AG10803 (cell line): ENCODE measurements at regions not wholly inside any gene's neighbourhood (a gene's known extent, or its start where the extent isn't known, plus 50 kb on each side); places are given as distances from the start of the nearest gene placed in this dataset.

Source experiments
- DNase-seq: peaks from one replicate; pipeline ENCODE4 v3.0.0; 2010; ENCODE audit warnings: low read depth
- H3K4me3 ChIP-seq: 2 replicates; pipeline ENCODE4 v1.5.1; 2011; ENCODE audit warnings: mild to moderate bottlenecking, low read length, control low read depth
- TF ChIP-seq, protein P1 (sequence below): conservative IDR thresholded peaks from 2 replicates; pipeline ENCODE4 v1.5.1; 2011; ENCODE audit warnings: mild to moderate bottlenecking, low read length, control low read depth, inconsistent platforms

DNA sequence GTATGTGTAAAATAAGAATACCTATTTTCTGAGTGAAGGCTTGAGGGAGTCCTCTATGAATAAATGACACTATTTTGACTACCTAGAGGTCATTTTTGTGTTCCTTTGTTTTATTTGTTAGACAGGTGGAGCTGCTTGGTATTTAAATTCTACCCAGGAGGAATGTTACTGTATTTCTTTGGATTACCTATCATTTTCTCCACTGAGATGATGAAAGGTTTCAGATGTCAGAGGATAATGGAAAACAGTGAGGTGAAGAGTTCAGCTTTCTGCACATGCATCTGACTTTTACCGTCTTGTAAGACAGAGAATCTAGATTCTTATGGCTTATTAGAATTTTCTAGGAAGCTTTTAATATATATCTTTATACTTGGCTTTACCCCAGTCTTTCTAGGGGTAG, 689.8 kb upstream of the NXPH2 start:
- DNase-seq: no peak
- TF ChIP-seq, protein P1, sequence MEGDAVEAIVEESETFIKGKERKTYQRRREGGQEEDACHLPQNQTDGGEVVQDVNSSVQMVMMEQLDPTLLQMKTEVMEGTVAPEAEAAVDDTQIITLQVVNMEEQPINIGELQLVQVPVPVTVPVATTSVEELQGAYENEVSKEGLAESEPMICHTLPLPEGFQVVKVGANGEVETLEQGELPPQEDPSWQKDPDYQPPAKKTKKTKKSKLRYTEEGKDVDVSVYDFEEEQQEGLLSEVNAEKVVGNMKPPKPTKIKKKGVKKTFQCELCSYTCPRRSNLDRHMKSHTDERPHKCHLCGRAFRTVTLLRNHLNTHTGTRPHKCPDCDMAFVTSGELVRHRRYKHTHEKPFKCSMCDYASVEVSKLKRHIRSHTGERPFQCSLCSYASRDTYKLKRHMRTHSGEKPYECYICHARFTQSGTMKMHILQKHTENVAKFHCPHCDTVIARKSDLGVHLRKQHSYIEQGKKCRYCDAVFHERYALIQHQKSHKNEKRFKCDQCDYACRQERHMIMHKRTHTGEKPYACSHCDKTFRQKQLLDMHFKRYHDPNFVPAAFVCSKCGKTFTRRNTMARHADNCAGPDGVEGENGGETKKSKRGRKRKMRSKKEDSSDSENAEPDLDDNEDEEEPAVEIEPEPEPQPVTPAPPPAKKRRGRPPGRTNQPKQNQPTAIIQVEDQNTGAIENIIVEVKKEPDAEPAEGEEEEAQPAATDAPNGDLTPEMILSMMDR: no peak
- no peak overlapping the region for H3K4me3 ChIP-seq

DNA sequence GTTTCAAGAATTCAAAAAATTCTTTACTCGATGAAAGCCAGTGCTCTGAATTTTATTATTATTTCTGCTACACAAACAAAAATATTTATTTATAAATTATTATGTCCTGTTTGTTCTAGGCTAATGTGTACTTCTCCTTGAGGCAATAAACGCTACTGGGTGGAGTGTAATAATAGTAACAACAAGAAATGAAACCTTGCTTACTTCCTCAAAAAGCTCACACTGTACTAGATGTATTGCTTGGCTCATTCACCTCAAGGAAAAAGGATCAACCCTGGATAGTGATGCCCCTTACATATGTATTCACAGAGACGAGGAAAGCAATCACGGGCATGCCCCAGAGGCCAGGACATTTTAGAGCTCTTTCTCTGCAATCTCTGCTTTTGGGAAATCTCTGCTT, 685.6 kb upstream of the NXPH2 start:
- no peak for DNase-seq
- no peak overlapping the region for H3K4me3 ChIP-seq
- TF ChIP-seq, protein P1: no peak

DNA sequence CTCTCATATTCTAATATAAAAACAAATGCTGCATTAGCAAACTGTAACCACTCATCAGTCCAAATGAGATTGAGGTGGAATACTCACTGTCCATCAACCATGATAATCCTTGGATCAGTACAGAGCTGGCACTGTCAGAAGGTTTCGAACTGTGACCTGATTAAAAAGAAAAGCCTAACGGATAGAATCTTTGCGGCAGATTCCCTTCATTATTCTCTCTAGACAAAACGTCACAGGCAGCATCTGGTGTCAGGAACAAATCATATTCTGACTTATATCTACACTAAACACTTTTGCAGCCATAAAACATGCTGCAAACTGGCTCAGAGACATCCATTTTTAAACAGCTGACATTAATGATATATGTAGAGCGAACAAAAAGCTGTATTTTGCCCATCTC, 677.7 kb upstream of the NXPH2 start:
- no peak for DNase-seq
- TF ChIP-seq, protein P1: no peak
- no peak overlapping the region for H3K4me3 ChIP-seq

DNA sequence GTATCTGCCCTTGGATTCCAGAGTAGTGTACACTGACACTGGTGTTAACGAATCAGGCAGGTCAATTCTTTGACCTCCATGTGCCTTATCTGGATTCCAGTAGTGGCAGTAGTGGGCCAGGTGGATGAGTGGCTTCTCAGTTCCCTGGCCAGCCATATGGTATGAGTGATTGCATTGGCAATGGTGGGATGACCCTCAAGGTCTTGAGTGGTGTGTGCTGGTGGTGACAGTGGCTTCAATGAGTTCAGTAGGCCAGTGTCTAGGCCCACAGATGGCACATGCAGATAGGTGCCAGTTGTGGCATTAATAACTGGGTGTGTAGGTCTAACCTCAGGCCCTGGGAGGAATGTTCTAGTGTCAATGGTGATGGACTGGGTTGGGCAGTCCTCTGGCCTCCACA, 674.1 kb upstream of the NXPH2 start:
- DNase-seq: no peak
- TF ChIP-seq, protein P1: no peak

DNA sequence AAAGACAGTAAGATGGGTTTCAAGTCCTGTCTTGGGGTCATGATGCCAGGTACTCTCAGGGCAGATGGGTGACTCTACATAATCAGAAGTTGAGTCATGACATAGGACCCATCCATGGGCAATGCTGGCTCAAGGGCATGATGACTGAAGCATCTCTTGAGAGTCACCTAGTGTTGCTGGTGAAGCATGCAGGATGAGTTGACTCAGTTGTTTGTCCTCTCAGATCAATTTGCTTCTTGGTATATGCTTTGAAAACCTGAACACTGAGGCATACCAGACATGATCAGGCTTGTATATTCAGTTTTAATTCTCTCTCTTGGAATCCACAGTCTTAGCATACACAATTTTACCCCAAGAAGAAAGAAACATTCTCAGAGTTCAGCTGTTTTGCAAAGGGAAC, 658.9 kb upstream of the NXPH2 start:
- no peak overlapping the region for H3K4me3 ChIP-seq
- DNase-seq: no peak
- TF ChIP-seq, protein P1: no peak

More for the DNA sequence above, 674.1 kb upstream of the NXPH2 start:
- H3K4me3 ChIP-seq: no peak overlapping the region

DNA sequence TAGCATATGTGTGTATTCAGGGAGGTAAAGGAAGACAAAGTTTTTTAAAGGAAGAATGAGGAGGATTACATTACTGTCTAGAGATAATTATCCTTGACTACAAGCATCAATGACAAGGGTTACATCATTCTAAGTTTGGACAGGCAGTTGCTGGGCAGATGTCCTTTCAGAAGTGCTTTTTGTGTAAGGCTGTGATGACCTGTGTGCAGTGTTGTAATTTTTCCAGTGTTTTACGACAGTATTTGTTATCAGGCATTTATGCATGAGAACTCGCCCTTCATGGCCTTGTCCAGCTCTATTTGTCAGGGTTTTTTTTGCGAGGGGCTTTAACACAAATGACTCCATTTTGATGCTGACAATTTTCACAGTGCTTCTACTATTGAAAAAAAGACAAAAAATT, 658.3 kb upstream of the NXPH2 start:
- TF ChIP-seq, protein P1: no peak
- H3K4me3 ChIP-seq: no peak overlapping the region

DNA sequence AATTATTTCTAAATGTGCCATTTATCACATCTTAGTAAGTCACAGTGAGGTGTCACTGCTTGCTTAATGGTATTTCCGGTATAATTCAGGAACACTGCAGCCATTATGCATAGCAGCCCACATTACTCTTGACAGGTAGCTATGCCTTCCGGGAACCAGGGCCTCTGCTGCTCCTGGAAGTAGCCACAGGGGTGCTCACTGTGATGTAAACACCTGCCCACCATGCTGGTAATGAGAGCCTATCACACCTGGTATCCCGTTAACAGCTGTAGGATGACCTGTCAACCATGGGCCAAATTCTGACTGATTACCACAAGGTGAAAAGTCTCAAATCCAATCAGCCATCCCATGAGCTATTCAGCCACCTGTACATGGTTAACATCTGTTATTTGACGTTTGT, 647.0 kb upstream of the NXPH2 start:
- H3K4me3 ChIP-seq: no peak overlapping the region
- no peak for DNase-seq
- TF ChIP-seq, protein P1: no peak

More for the DNA sequence above, 658.3 kb upstream of the NXPH2 start:
- no peak for DNase-seq
